ENCODE measurements at regions not wholly inside any gene's neighbourhood (a gene's known extent, or its start where the extent isn't known, plus 50 kb on each side); places are given as distances from the start of the nearest gene placed in this dataset.

GRCh38 chr18:68176901-68177300 lies 538.0 kb downstream of the TMX3 start:
- no peak overlapping the region for H3K27ac ChIP-seq (ENCODE audit: low read depth in 1 of 2, low read length in 2 of 2)
- H3K36me3 ChIP-seq (ENCODE audit: control insufficient read depth in 4 of 4, insufficient read depth in 3 of 4, low read depth in 1 of 4, low read length in 3 of 4): no peaks in the 10 kb centered on the region
- no peaks in the 10 kb centered on the region for H3K9me3 ChIP-seq (ENCODE audit: control insufficient read depth in 4 of 4, low read length in 3 of 4)
- DNase-seq (ENCODE audit: low spot score): no peak
- H3K9ac ChIP-seq (ENCODE audit: low read depth in 1 of 2, low read length in 2 of 2): no peak overlapping the region
- H3K27me3 ChIP-seq (ENCODE audit: control insufficient read depth in 4 of 4, insufficient read depth in 4 of 4, low read length in 3 of 4): no peaks in the 10 kb centered on the region
- no peaks in the 10 kb centered on the region for H3K4me1 ChIP-seq (ENCODE audit: control insufficient read depth in 4 of 4, insufficient read depth in 4 of 4, low read length in 3 of 4)
- H3K4me3 ChIP-seq (ENCODE audit: low read depth in 1 of 3, low read length in 3 of 3): no peak overlapping the region
- TF ChIP-seq NR2F2 (IDR thresholded peaks at IDR 0.05): no peak
- TF ChIP-seq TAF1 (conservative IDR thresholded peaks at IDR 0.05): no peak
- TF ChIP-seq RXRA (IDR thresholded peaks at IDR 0.05): no peak
- TF ChIP-seq REST (IDR thresholded peaks at IDR 0.05): no peak
- no peak for TF ChIP-seq RAD21 (IDR thresholded peaks at IDR 0.05)

GRCh38 chr18:68172842-68173549 lies 541.9 kb downstream of the TMX3 start:
- H3K36me3 ChIP-seq (ENCODE audit: control insufficient read depth in 4 of 4, insufficient read depth in 3 of 4, low read depth in 1 of 4, low read length in 3 of 4): no peaks in the 10 kb centered on the region
- no peak overlapping the region for H3K4me3 ChIP-seq (ENCODE audit: low read depth in 1 of 3, low read length in 3 of 3)
- no peak for DNase-seq (ENCODE audit: low spot score)
- no peak overlapping the region for H3K27ac ChIP-seq (ENCODE audit: low read depth in 1 of 2, low read length in 2 of 2)
- H3K27me3 ChIP-seq (ENCODE audit: control insufficient read depth in 4 of 4, insufficient read depth in 4 of 4, low read length in 3 of 4): peaks cover 0 to 2% (median 0%) of the 10 kb centered on the region in 4 donors
- H3K9me3 ChIP-seq (ENCODE audit: control insufficient read depth in 4 of 4, low read length in 3 of 4): peaks cover 0 to 3% (median 0%) of the 10 kb centered on the region in 4 donors
- WGBS: 71% methylated on average over 17 of the region's 17 CpGs
- no peaks in the 10 kb centered on the region for H3K4me1 ChIP-seq (ENCODE audit: control insufficient read depth in 4 of 4, insufficient read depth in 4 of 4, low read length in 3 of 4)
- no peak overlapping the region for H3K9ac ChIP-seq (ENCODE audit: low read depth in 1 of 2, low read length in 2 of 2)
- TF ChIP-seq JUND (IDR thresholded peaks at IDR 0.05) (no peak), TAF1 (conservative IDR thresholded peaks at IDR 0.05) (no peak), FOXA2 (IDR thresholded peaks at IDR 0.05) (no peak), RXRA (IDR thresholded peaks at IDR 0.05) (no peak), ATF3 (IDR thresholded peaks at IDR 0.05) (no peak), GABPA (IDR thresholded peaks at IDR 0.05 in 1 of 2, conservative IDR thresholded peaks at IDR 0.05 in 1 of 2) (no peak), CTCF (IDR thresholded peaks at IDR 0.05; ENCODE audit: low read depth, low read length, missing input control) (no peak), FOXA1 (IDR thresholded peaks at IDR 0.05) (no peak), HNF4G (IDR thresholded peaks at IDR 0.05) (no peak), RAD21 (IDR thresholded peaks at IDR 0.05) (no peak), NR2F2 (IDR thresholded peaks at IDR 0.05) (no peak), YY1 (IDR thresholded peaks at IDR 0.05) (no peak), EGR1 (IDR thresholded peaks at IDR 0.05; ENCODE audit: low read depth in 2 of 2) (no peak), SP1 (IDR thresholded peaks at IDR 0.05) (no peak), HNF4A (conservative IDR thresholded peaks at IDR 0.05) (no peak), REST (IDR thresholded peaks at IDR 0.05) (no peak)
- TF ChIP-seq, protein P1, sequence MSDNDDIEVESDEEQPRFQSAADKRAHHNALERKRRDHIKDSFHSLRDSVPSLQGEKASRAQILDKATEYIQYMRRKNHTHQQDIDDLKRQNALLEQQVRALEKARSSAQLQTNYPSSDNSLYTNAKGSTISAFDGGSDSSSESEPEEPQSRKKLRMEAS (IDR thresholded peaks at IDR 0.05): no peak

Data from liver (tissue), 8 donors.